ENCODE measurements at regions not wholly inside any gene's neighbourhood (a gene's known extent, or its start where the extent isn't known, plus 50 kb on each side); places are given as distances from the start of the nearest gene placed in this dataset.
"Not testable (repeated sequence)": the region's sequence is repeated elsewhere in the genome, so short reads cannot be mapped to it uniquely, and the experiment has no call there.

- H3K36me3 ChIP-seq (ENCODE audit: insufficient read depth, low read length): no peaks in the 10 kb centered on the region
- no peak for TF ChIP-seq CTCF (IDR thresholded peaks at IDR 0.05)
- DNase-seq (no peak), ATAC-seq (ENCODE audit: poor library complexity) (no peak)
- POLR2A ChIA-PET: no interaction called here
- no peak overlapping the region for H3K27ac ChIP-seq (ENCODE audit: low read depth in 1 of 2, low read length in 2 of 2)
- no peaks in the 10 kb centered on the region for H3K27me3 ChIP-seq (ENCODE audit: control insufficient read depth in 1 of 2, insufficient read depth in 2 of 2, low read length in 2 of 2)
- Mint-ChIP-seq H3K4me3 (no peak overlapping the region), H3K36me3 (ENCODE audit: low read depth) (no peaks in the 10 kb centered on the region), H3K9me3 (no peaks in the 10 kb centered on the region), H3K27me3 (no peaks in the 10 kb centered on the region), H3K4me1 (ENCODE audit: low read depth) (no peaks in the 10 kb centered on the region), H3K27ac (no peak overlapping the region)
- no peaks in the 10 kb centered on the region for H3K4me1 ChIP-seq (ENCODE audit: insufficient read depth, low read length)
- intact Hi-C loops (cut with DNase I, micrococcal nuclease): no loop called here
- CTCF ChIA-PET: no interaction called here
- peaks cover 0 to 6% of the 10 kb centered on the region in 2 experiments for H3K9me3 ChIP-seq (ENCODE audit: control insufficient read depth in 1 of 2, insufficient read depth in 1 of 2, low read length in 2 of 2)
- no peak overlapping the region for H3K4me3 ChIP-seq (ENCODE audit: low read length)
Observed at GRCh38 chr2:146979746-146980145, 865.1 kb upstream of the ACVR2A start.

- DNase-seq (no peak), ATAC-seq (ENCODE audit: poor library complexity) (no peak)
- TF ChIP-seq CTCF (IDR thresholded peaks at IDR 0.05): no peak
- H3K27ac ChIP-seq (ENCODE audit: low read depth in 1 of 2, low read length in 2 of 2): no peak overlapping the region
- H3K27ac Mint-ChIP-seq: no peak overlapping the region
- H3K9me3 Mint-ChIP-seq: no peaks in the 10 kb centered on the region
- no peak overlapping the region for H3K4me3 ChIP-seq (ENCODE audit: low read length)
- no peaks in the 10 kb centered on the region for H3K27me3 ChIP-seq (ENCODE audit: control insufficient read depth in 1 of 2, insufficient read depth in 2 of 2, low read length in 2 of 2)
- H3K36me3 Mint-ChIP-seq (ENCODE audit: low read depth): no peaks in the 10 kb centered on the region
- no peaks in the 10 kb centered on the region for H3K27me3 Mint-ChIP-seq
- H3K36me3 ChIP-seq (ENCODE audit: insufficient read depth, low read length): no peaks in the 10 kb centered on the region
- peaks cover 0 to 7% of the 10 kb centered on the region in 2 experiments for H3K9me3 ChIP-seq (ENCODE audit: control insufficient read depth in 1 of 2, insufficient read depth in 1 of 2, low read length in 2 of 2)
- intact Hi-C loops (cut with DNase I, micrococcal nuclease): no loop called here
- ChIA-PET CTCF (interaction anchor here (0.6 kb wide), 1 partner anchor 16 kb away, joined by 3 read pairs; no protein-coding TSS in a partner anchor), POLR2A (no interaction called here)
- no peaks in the 10 kb centered on the region for H3K4me1 ChIP-seq (ENCODE audit: insufficient read depth, low read length)
- H3K4me3 Mint-ChIP-seq: no peak overlapping the region
- no peaks in the 10 kb centered on the region for H3K4me1 Mint-ChIP-seq (ENCODE audit: low read depth)
Observed at GRCh38 chr2:146978577-146979555, 866.0 kb upstream of the ACVR2A start.

GRCh38 chr2:146970981-146971380 lies 873.8 kb upstream of the ACVR2A start:
- H3K4me3 Mint-ChIP-seq, POLR2A ChIA-PET: not testable (repeated sequence)

GRCh38 chr2:146969703-146970102 lies 875.1 kb upstream of the ACVR2A start:
- H3K27me3 ChIP-seq (ENCODE audit: control insufficient read depth in 1 of 2, insufficient read depth in 2 of 2, low read length in 2 of 2); intact Hi-C loops (cut with DNase I, micrococcal nuclease); H3K4me1 Mint-ChIP-seq (ENCODE audit: low read depth); H3K27ac Mint-ChIP-seq; POLR2A ChIA-PET; ATAC-seq (ENCODE audit: poor library complexity); H3K9me3 ChIP-seq (ENCODE audit: control insufficient read depth in 1 of 2, insufficient read depth in 1 of 2, low read length in 2 of 2); H3K27ac ChIP-seq (ENCODE audit: low read depth in 1 of 2, low read length in 2 of 2); H3K36me3 ChIP-seq (ENCODE audit: insufficient read depth, low read length); H3K4me1 ChIP-seq (ENCODE audit: insufficient read depth, low read length); H3K4me3 Mint-ChIP-seq; H3K36me3 Mint-ChIP-seq (ENCODE audit: low read depth); H3K9me3 Mint-ChIP-seq; CTCF ChIA-PET; H3K4me3 ChIP-seq (ENCODE audit: low read length); DNase-seq; H3K27me3 Mint-ChIP-seq: not testable (repeated sequence)

More at GRCh38 chr2:146970981-146971380, 873.8 kb upstream of the ACVR2A start:
- DNase-seq; H3K36me3 Mint-ChIP-seq (ENCODE audit: low read depth); H3K27me3 ChIP-seq (ENCODE audit: control insufficient read depth in 1 of 2, insufficient read depth in 2 of 2, low read length in 2 of 2); H3K4me3 ChIP-seq (ENCODE audit: low read length); ATAC-seq (ENCODE audit: poor library complexity); H3K27me3 Mint-ChIP-seq; H3K9me3 Mint-ChIP-seq; H3K27ac Mint-ChIP-seq; H3K36me3 ChIP-seq (ENCODE audit: insufficient read depth, low read length); H3K27ac ChIP-seq (ENCODE audit: low read depth in 1 of 2, low read length in 2 of 2); intact Hi-C loops (cut with DNase I, micrococcal nuclease); H3K4me1 ChIP-seq (ENCODE audit: insufficient read depth, low read length); CTCF ChIA-PET; H3K4me1 Mint-ChIP-seq (ENCODE audit: low read depth); H3K9me3 ChIP-seq (ENCODE audit: control insufficient read depth in 1 of 2, insufficient read depth in 1 of 2, low read length in 2 of 2): not testable (repeated sequence)
